RWPE1 (cell line): ENCODE measurements at regions not wholly inside any gene's neighbourhood (a gene's known extent, or its start where the extent isn't known, plus 50 kb on each side); places are given as distances from the start of the nearest gene placed in this dataset.
"Not testable (repeated sequence)": the region's sequence is repeated elsewhere in the genome, so short reads cannot be mapped to it uniquely, and the experiment has no call there.

ENCODE experiments used
- CTCF ChIA-PET: fragments of 350-600 bp; sonication (Branson Sonifier 250); formaldehyde crosslinking; extraction: SDS; loops from one replicate; lab custom pipeline; 2021; lab: Yijun Ruan, JAX
- POLR2A ChIA-PET: fragments of 400-600 bp; formaldehyde crosslinking; extraction: SDS; loops from one replicate; lab custom pipeline; 2020; ENCODE audit warnings: antibody characterized with exemption; ENCODE audit not compliant: low non-redundant PET; lab: Yijun Ruan, JAX
- DNase-seq: peaks from one replicate; pipeline ENCODE4 v3.0.0; 2012; ENCODE audit warnings: low spot score
- H3K27ac ChIP-seq: fragments of 450-650 bp; 2 replicates; pipeline ENCODE4 v1.5.1; 2017
- TF ChIP-seq, protein P1 (sequence below): fragments of 450-650 bp; conservative IDR thresholded peaks from 2 replicates; pipeline ENCODE4 v1.5.1; 2017; ENCODE audit warnings: low read depth, mild to moderate bottlenecking

DNA sequence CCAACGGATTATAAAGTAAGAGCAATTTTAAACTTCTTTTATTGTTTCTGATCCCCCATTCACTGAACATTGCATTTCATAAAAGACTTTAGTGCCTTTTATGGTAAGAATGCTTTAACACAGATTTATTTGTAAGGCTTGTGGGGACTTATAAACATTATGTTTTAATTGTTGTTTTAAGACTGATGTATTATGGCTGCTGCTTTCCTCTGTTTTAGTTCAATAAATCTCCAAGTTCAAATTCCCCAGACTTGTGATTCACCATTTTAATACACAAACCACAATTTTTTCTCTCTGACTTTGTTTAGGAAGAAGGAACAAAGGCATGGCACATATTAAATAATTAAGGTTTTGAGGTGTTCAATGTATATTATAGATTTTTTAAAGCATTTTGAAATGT is 753.3 kb downstream of the SLC6A15 start:
- CTCF ChIA-PET = no interaction called here
- TF ChIP-seq, protein P1, sequence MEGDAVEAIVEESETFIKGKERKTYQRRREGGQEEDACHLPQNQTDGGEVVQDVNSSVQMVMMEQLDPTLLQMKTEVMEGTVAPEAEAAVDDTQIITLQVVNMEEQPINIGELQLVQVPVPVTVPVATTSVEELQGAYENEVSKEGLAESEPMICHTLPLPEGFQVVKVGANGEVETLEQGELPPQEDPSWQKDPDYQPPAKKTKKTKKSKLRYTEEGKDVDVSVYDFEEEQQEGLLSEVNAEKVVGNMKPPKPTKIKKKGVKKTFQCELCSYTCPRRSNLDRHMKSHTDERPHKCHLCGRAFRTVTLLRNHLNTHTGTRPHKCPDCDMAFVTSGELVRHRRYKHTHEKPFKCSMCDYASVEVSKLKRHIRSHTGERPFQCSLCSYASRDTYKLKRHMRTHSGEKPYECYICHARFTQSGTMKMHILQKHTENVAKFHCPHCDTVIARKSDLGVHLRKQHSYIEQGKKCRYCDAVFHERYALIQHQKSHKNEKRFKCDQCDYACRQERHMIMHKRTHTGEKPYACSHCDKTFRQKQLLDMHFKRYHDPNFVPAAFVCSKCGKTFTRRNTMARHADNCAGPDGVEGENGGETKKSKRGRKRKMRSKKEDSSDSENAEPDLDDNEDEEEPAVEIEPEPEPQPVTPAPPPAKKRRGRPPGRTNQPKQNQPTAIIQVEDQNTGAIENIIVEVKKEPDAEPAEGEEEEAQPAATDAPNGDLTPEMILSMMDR = no peak
- no peak overlapping the region for H3K27ac ChIP-seq
- DNase-seq = no peak
- POLR2A ChIA-PET = no interaction called here

DNA sequence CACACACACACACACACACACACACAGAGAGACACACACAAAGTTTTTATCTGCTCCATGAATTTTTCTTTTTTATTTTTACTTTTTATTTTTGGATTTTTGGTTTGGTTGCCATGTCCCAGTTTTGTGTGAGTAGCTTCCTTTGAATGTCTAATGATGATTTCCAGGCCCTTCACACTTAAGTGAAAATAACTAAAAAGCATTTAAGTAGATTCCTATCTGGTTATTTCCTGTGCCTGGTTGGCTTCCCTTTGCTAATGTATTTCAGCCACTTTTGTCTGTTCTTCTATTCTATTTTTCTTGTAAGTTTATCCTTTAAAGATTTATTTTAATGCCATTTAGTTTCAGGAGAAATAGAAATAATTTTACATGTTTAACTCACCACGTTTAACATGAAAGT is 755.4 kb downstream of the SLC6A15 start:
- ChIA-PET CTCF (no interaction called here), POLR2A (no interaction called here)
- H3K27ac ChIP-seq = no peak overlapping the region
- TF ChIP-seq, protein P1 = no peak
- no peak for DNase-seq

DNA sequence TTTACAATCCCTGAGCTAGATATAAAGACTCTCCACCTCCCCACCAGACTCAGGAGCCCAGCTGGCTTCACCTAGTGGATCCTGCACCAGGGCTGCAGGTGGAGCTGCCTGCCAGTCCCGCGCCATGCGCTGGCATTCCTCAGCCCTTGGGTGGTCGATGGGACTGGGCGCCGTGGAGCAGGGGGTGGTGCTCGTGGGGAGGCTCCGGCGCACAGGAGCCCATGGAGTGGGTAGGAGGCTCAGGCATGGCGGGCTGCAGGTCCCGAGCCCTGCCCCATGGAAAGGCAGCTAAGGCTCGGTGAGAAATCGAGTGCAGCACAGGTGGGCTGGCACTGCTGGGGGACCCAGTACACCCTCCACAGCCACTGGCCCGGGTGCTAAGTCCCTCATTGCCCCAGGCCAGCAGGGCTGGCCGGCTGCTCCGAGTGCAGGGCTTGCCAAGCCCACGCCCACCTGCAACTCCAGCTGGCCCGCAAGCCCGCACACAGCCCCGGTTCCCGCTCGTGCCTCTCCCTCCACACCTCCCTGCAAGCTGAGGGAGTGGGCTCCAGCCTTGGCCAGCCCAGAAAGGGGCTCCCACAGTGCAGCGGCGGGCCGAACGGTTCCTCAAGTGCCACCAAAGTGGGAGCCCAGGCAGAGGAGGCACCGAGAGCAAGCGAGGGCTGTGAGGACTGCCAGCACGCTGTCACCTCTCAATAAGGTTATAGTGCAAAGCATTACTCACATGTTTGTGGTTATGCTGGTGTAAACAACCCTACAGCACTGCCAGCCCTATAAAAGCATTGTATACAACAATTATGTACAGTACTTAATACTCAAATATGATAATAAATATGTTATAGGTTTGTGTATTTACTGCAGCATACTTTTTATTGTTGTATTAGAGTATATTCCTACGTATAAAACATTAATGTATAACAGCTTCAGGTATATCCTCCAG is 757.3 kb downstream of the SLC6A15 start:
- POLR2A ChIA-PET, DNase-seq, H3K27ac ChIP-seq, CTCF ChIA-PET: not testable (repeated sequence)

DNA sequence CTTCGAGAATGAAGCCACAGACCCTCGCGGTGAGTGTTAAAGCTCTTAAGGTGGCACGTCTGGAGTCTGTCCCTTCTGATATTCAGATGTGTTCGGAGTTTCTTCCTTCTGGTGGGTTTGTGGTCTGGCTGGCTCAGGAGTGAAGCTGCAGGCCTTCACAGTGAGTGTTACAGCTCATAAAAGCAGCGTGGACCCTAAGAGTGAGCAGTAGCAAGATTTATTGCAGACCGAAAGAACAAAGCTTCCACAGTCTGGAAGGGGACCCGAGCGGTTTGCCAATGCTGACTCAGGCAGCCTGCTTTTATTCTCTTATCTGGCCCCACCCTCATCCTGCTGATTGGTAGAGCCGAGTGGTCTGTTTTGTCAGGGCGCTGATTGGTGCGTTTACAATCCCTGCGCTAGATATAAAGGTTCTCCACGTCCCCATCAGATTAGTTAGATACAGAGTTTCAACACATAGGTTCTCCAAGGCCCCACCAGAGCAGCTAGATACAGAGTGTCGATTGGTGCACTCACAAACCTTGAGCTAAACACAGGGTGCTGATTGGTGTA is 758.1 kb downstream of the SLC6A15 start:
- H3K27ac ChIP-seq, POLR2A ChIA-PET, CTCF ChIA-PET, DNase-seq: not testable (repeated sequence)

DNA sequence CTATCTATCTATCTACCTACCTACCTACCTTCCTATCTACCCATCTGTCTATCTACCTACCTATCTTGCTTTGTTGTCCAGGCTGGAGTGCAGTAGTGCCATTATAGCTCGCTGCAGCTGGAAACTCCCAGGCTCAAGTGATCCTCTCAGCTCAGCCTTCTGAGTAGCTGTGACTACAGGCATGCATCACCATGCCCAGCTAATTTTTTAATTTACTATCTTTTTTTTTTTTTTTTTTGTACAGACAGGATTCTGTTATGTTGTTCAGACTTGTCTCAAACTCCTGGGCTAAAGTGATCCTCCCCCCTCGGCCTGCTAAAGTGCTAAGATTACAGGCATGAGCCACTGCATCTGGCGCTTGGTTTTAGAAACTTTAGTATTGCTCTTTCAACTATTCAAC is 762.4 kb downstream of the SLC6A15 start:
- ChIA-PET POLR2A (no interaction called here), CTCF (no interaction called here)
- no peak for DNase-seq
- TF ChIP-seq, protein P1 = no peak
- H3K27ac ChIP-seq = no peak overlapping the region

DNA sequence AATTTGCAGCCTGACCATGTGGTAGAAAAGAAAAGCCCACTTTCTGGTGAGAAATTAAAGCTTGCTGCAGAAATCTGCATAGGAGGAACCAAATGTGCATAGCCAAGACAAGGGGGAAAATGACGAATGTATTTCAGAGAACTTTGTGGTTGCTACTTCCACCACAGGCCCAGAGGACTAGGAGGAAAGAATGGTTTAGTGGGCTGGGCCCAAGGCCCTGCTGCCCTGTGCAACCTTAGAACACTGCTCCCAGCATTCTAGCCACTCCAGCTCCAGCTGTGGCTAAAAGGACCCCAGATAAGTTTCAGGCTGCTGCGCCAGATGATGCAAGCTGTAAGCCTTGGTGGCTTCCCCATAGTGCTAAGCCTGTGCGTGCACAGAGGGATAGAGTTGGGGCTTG is 764.3 kb downstream of the SLC6A15 start:
- TF ChIP-seq, protein P1 = no peak
- DNase-seq = no peak
- no peak overlapping the region for H3K27ac ChIP-seq
- CTCF ChIA-PET = no interaction called here
- POLR2A ChIA-PET = no interaction called here

DNA sequence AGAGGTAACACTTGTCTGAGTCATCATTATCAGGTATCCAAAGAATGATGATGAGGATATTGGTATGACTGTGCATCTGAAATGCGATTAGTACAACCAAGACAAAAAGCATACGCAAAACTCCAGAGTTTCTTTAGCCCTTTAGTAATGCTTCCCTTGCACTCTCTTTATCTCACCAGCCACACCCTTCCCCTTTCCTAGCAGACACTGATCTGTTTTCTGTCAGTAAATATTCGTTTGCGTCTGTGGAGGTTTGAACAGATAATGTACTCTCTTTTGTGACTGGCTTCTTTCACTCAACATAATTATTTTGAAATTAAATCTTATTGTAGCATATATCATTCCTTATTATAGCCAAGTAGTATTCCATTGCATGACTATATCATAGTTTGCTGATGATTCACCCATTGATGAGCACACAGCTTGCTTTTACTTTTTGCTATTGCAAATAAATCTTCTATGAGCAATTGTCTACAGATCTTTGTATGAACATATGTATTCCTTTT is 775.7 kb downstream of the SLC6A15 start:
- peak; percentile 9 for DNase-seq
- no peak overlapping the region for H3K27ac ChIP-seq
- TF ChIP-seq, protein P1 = no peak
- POLR2A ChIA-PET = no interaction called here
- CTCF ChIA-PET = interaction anchor here (0.7 kb wide), 1 partner anchor 1097 kb away, joined by 4 read pairs; no protein-coding TSS in a partner anchor
